ENCODE measurements at regions not wholly inside any gene's neighbourhood (a gene's known extent, or its start where the extent isn't known, plus 50 kb on each side); places are given as distances from the start of the nearest gene placed in this dataset.

DNA sequence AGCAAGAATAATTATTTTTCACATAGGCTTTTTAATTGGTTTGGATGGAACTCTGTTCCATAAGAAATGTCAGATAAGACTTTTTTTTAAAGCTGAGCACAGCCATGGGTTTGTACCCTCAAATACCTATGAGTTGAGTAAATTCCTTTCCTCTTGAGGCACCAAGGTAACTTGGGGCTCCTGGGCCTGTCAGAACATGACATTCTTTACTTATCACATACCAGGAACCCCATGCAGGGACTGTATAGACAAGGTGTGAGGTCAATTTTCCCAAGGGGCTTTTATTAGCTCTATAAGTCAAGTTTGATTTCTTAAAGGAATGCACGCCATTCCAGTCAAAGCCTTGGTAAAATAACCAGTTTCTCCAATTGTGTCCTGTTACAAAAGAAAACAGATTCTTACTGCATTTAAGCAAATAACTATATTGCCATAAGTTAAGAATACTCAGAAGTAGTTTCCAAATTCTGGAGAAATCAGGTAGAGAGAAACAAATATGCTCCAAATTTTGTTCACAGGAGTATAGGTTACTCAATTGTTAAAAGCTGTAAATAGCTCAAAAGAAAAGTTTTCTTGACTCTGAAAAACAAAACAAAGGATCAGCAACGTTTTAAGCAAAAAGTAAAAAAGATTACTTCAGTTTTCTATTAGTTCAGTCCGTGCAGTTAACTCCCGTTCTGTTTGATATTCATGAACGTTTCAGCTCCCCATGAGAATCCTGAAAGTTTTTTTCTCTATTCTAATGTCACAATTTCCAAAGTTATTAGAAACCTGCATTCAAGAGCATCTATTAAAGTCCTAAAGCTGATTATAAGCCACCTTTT is 167.5 kb upstream of the NAMPT start:
- POLR2A ChIA-PET, result no interaction called here
- H3K36me3 ChIP-seq (ENCODE audit: control insufficient read depth in 1 of 2, insufficient read depth in 2 of 2, low read length in 2 of 2), result no peaks in the 10 kb centered on the region
- no peak overlapping the region for H3K4me3 ChIP-seq (replicated peaks in 1 of 2; ENCODE audit: low read depth in 1 of 2, low read length in 2 of 2)
- no peak overlapping the region for H2AFZ ChIP-seq (ENCODE audit: low read depth, low read length, poor library complexity, severe bottlenecking)
- H3K9me3 ChIP-seq (ENCODE audit: control insufficient read depth in 1 of 2, insufficient read depth in 1 of 2, low read depth in 1 of 2, low read length in 2 of 2), result no peaks in the 10 kb centered on the region
- no peak for DNase-seq (ENCODE audit: low read depth, low spot score)
- ATAC-seq, result no peak
- no peak overlapping the region for H3K27ac ChIP-seq (ENCODE audit: low read depth, low read length)
- no peaks in the 10 kb centered on the region for H3K79me2 ChIP-seq (ENCODE audit: insufficient read depth, low read length)
- no peaks in the 10 kb centered on the region for H3K9me2 ChIP-seq (ENCODE audit: insufficient read depth)
- H4K20me1 ChIP-seq (ENCODE audit: insufficient read depth), result no peaks in the 10 kb centered on the region
- no peak overlapping the region for H3K9ac ChIP-seq (ENCODE audit: low read length)
- peaks cover 3 to 11% of the 10 kb centered on the region in 2 experiments; a peak in 1 of 4 replicates for H3K4me1 ChIP-seq (ENCODE audit: control insufficient read depth in 1 of 2, insufficient read depth in 2 of 2, low read length in 2 of 2)
- no peaks in the 10 kb centered on the region for H3K27me3 ChIP-seq (ENCODE audit: insufficient read depth, low read length)
- CTCF ChIA-PET, result no interaction called here
- TF ChIP-seq POLR2AphosphoS5 (IDR thresholded peaks at IDR 0.05; ENCODE audit: low read depth, low read length), result no peak
- no peak for TF ChIP-seq FOSL1 (IDR thresholded peaks at IDR 0.05; ENCODE audit: low read depth)
- TF ChIP-seq YY1 (IDR thresholded peaks at IDR 0.05; ENCODE audit: extremely low read depth, insufficient replicate concordance, low read depth, low read length), result no peak
- no peak for TF ChIP-seq JUND (IDR thresholded peaks at IDR 0.05)
- TF ChIP-seq CBX3 (IDR thresholded peaks at IDR 0.05; ENCODE audit: low read depth), result no peak
- TF ChIP-seq ZFX (IDR thresholded peaks at IDR 0.05), result no peak
- no peak for TF ChIP-seq SIN3A (IDR thresholded peaks at IDR 0.05; ENCODE audit: low read depth)
- TF ChIP-seq CEBPB (IDR thresholded peaks at IDR 0.05; ENCODE audit: low read depth), result no peak
- no peak for TF ChIP-seq ELF1 (IDR thresholded peaks at IDR 0.05; ENCODE audit: borderline replicate concordance, low read depth)
- no peak for TF ChIP-seq SP1 (IDR thresholded peaks at IDR 0.05; ENCODE audit: low read depth)
- TF ChIP-seq REST (IDR thresholded peaks at IDR 0.05; ENCODE audit: low read depth), result no peak
- TF ChIP-seq TCF7L2 (IDR thresholded peaks at IDR 0.05; ENCODE audit: borderline replicate concordance, extremely low read depth, insufficient read depth, insufficient read length), result no peak
- TF ChIP-seq ATF3 (IDR thresholded peaks at IDR 0.05), result no peak
- TF ChIP-seq, protein P1, sequence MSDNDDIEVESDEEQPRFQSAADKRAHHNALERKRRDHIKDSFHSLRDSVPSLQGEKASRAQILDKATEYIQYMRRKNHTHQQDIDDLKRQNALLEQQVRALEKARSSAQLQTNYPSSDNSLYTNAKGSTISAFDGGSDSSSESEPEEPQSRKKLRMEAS (IDR thresholded peaks at IDR 0.05), result no peak
- TF ChIP-seq EZH2 (IDR thresholded peaks at IDR 0.05), result no peak
- TF ChIP-seq EZH2phosphoT487 (IDR thresholded peaks at IDR 0.05; ENCODE audit: borderline replicate concordance), result no peak
- no peak for TF ChIP-seq POLR2A (IDR thresholded peaks at IDR 0.05; ENCODE audit: borderline replicate concordance, extremely low read depth, insufficient read depth, insufficient read length)
- TF ChIP-seq RAD21 (IDR thresholded peaks at IDR 0.05; ENCODE audit: low read depth), result no peak
- H3K4me2 ChIP-seq (ENCODE audit: low read length), result no peak overlapping the region
- intact Hi-C loops (cut with micrococcal nuclease), result no loop called here
- BruUV-seq (replicated peaks), result no TSS peak
- RAD21 ChIA-PET (ENCODE audit: low non-redundant PET in 1 of 2, low total read pairs in 2 of 2, uncharacterized antibody in 2 of 2, unreplicated experiment in 2 of 2), result no interaction called here

Data from HCT116 (cell line).